ENCODE measurements at regions not wholly inside any gene's neighbourhood (a gene's known extent, or its start where the extent isn't known, plus 50 kb on each side); places are given as distances from the start of the nearest gene placed in this dataset.

DNA sequence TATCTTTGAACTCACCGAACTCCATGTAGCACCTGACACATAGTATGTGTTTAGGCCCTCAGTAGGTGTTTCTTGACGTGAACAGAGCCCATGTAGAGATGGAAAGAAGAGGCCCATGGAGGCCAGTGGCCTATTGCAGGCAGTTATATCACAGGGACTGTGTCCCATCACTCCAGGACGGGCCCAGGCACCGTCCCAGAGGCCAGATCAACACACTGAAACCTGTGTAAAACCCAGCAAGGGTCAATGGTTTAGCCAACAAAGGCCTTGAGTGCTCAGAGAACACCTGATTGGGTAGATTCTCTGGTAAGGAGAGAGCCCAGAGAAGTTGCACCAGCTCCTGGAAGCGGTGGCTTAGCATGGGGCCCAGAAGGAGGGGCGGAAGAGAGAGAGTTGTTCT, 82.8 kb downstream of the INHBB start:
- H3K79me2 ChIP-seq (ENCODE audit: control insufficient read depth, insufficient read depth, low read length): no peaks in the 10 kb centered on the region
- no peak for TF ChIP-seq EZH2 (IDR thresholded peaks at IDR 0.05; ENCODE audit: low read length, missing control alignments)
- TF ChIP-seq, protein P1, sequence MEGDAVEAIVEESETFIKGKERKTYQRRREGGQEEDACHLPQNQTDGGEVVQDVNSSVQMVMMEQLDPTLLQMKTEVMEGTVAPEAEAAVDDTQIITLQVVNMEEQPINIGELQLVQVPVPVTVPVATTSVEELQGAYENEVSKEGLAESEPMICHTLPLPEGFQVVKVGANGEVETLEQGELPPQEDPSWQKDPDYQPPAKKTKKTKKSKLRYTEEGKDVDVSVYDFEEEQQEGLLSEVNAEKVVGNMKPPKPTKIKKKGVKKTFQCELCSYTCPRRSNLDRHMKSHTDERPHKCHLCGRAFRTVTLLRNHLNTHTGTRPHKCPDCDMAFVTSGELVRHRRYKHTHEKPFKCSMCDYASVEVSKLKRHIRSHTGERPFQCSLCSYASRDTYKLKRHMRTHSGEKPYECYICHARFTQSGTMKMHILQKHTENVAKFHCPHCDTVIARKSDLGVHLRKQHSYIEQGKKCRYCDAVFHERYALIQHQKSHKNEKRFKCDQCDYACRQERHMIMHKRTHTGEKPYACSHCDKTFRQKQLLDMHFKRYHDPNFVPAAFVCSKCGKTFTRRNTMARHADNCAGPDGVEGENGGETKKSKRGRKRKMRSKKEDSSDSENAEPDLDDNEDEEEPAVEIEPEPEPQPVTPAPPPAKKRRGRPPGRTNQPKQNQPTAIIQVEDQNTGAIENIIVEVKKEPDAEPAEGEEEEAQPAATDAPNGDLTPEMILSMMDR (conservative IDR thresholded peaks at IDR 0.05 in 1 of 2, IDR thresholded peaks at IDR 0.05 in 1 of 2; ENCODE audit: low read depth in 1 of 2, low read length in 2 of 2): no peak
- H3K4me3 ChIP-seq (replicated peaks in 1 of 4; ENCODE audit: control extremely low read depth in 1 of 4, insufficient read depth in 1 of 4, low read depth in 3 of 4, low read length in 4 of 4): no peak overlapping the region
- no peaks in the 10 kb centered on the region for H4K20me1 ChIP-seq (ENCODE audit: control insufficient read depth, extremely low read depth, insufficient read depth, low read length)
- H3K9ac ChIP-seq (ENCODE audit: insufficient read depth, low read length): no peak overlapping the region
- no peaks in the 10 kb centered on the region for H3K9me3 ChIP-seq (ENCODE audit: control insufficient read depth, insufficient read depth, low read depth, low read length)
- H3K27me3 ChIP-seq (ENCODE audit: control insufficient read depth, insufficient read depth, low read length): peaks cover 8% of the 10 kb centered on the region
- H3K4me2 ChIP-seq (ENCODE audit: extremely low read depth, insufficient read depth, low read length): no peak overlapping the region
- H3K36me3 ChIP-seq (ENCODE audit: control insufficient read depth, insufficient read depth, low read length): no peaks in the 10 kb centered on the region
- H3K4me1 ChIP-seq (ENCODE audit: control insufficient read depth, extremely low read depth, insufficient read depth, low read length): no peaks in the 10 kb centered on the region
- H3K27ac ChIP-seq (ENCODE audit: insufficient read depth, low read length): no peak overlapping the region
- DNase-seq (ENCODE audit: low read depth in 2 of 2): no peak
- H2AFZ ChIP-seq (ENCODE audit: low read length): no peak overlapping the region

DNA sequence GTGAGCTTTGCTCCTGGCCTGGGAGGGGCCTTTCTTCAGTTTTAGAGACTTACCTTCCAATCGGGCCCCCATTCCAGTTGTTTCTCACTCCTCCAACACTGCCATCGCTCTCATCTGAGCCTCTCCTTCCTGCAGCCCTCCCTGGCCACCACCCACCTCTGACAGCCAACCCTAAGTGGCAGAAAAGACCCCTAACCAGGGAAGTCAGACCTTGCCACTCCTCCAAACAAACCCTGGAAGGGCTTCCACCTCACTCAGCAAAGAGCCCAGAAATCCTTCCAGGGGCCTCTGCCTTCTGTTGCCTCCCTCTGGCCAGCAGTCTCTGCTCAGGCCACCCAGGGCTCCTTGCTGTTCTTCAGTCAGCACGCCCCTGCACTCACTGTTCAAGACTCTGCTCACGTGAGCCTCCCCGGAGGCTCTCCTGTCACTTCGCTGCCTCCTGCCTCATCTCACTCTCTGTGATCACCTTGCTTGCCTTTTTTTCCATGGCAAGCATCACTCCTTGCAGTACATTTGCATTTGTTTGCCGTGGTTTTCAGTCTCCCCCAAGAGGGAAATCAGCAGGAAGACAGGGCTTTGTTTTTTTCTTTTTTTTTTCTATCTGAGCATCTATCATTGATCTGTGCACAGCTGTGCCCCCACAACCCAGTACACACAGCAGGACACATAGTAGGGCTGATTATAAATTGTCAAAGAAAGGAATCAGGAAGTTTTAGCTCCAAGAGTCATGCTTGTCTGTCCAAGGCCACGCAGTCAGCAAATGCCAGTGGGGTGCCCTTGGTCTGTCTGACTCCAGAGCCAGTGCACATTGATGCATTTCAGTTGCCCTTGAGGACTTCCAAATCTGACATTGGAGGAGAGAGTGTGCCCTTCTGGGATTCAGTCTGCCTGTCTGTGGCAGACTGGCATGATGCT, 83.9 kb downstream of the INHBB start:
- no peaks in the 10 kb centered on the region for H4K20me1 ChIP-seq (ENCODE audit: control insufficient read depth, extremely low read depth, insufficient read depth, low read length)
- H2AFZ ChIP-seq (ENCODE audit: low read length): no peak overlapping the region
- no peaks in the 10 kb centered on the region for H3K36me3 ChIP-seq (ENCODE audit: control insufficient read depth, insufficient read depth, low read length)
- TF ChIP-seq, protein P1 (conservative IDR thresholded peaks at IDR 0.05 in 1 of 2, IDR thresholded peaks at IDR 0.05 in 1 of 2; ENCODE audit: low read depth in 1 of 2, low read length in 2 of 2): no peak
- no peak for TF ChIP-seq EZH2 (IDR thresholded peaks at IDR 0.05; ENCODE audit: low read length, missing control alignments)
- no peaks in the 10 kb centered on the region for H3K9me3 ChIP-seq (ENCODE audit: control insufficient read depth, insufficient read depth, low read depth, low read length)
- no peak overlapping the region for H3K27ac ChIP-seq (ENCODE audit: insufficient read depth, low read length)
- no peaks in the 10 kb centered on the region for H3K79me2 ChIP-seq (ENCODE audit: control insufficient read depth, insufficient read depth, low read length)
- no peak overlapping the region for H3K4me2 ChIP-seq (ENCODE audit: extremely low read depth, insufficient read depth, low read length)
- DNase-seq (ENCODE audit: low read depth in 2 of 2): no peak
- no peaks in the 10 kb centered on the region for H3K4me1 ChIP-seq (ENCODE audit: control insufficient read depth, extremely low read depth, insufficient read depth, low read length)
- no peak overlapping the region for H3K9ac ChIP-seq (ENCODE audit: insufficient read depth, low read length)
- no peak overlapping the region for H3K4me3 ChIP-seq (replicated peaks in 1 of 4; ENCODE audit: control extremely low read depth in 1 of 4, insufficient read depth in 1 of 4, low read depth in 3 of 4, low read length in 4 of 4)
- peaks cover under 1% of the 10 kb centered on the region for H3K27me3 ChIP-seq (ENCODE audit: control insufficient read depth, insufficient read depth, low read length)

DNA sequence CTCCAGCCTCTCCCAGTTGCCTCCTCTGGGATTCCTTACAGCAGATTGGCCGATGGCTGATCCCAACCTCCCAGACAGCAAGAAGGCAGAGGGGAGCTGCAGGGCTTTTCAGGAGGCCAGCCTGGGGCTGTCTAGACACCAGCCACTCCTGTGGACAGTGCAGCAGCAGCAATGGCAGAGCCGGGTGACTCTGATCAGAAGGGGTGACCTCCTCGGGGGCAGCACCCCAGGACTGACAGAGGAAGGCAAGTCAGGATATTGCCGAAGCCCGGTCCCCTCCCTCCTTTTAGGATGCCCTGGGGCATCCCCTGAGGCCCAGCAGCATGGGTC, 84.5 kb downstream of the INHBB start:
- DNase-seq (ENCODE audit: low read depth in 2 of 2): no peak
- H2AFZ ChIP-seq (ENCODE audit: low read length): no peak overlapping the region
- no peaks in the 10 kb centered on the region for H3K9me3 ChIP-seq (ENCODE audit: control insufficient read depth, insufficient read depth, low read depth, low read length)
- no peak overlapping the region for H3K9ac ChIP-seq (ENCODE audit: insufficient read depth, low read length)
- H3K4me1 ChIP-seq (ENCODE audit: control insufficient read depth, extremely low read depth, insufficient read depth, low read length): no peaks in the 10 kb centered on the region
- TF ChIP-seq, protein P1 (conservative IDR thresholded peaks at IDR 0.05 in 1 of 2, IDR thresholded peaks at IDR 0.05 in 1 of 2; ENCODE audit: low read depth in 1 of 2, low read length in 2 of 2): no peak
- no peak for TF ChIP-seq EZH2 (IDR thresholded peaks at IDR 0.05; ENCODE audit: low read length, missing control alignments)
- peaks cover 5% of the 10 kb centered on the region for H3K27me3 ChIP-seq (ENCODE audit: control insufficient read depth, insufficient read depth, low read length)
- no peak overlapping the region for H3K27ac ChIP-seq (ENCODE audit: insufficient read depth, low read length)
- H3K36me3 ChIP-seq (ENCODE audit: control insufficient read depth, insufficient read depth, low read length): no peaks in the 10 kb centered on the region
- no peaks in the 10 kb centered on the region for H4K20me1 ChIP-seq (ENCODE audit: control insufficient read depth, extremely low read depth, insufficient read depth, low read length)
- no peaks in the 10 kb centered on the region for H3K79me2 ChIP-seq (ENCODE audit: control insufficient read depth, insufficient read depth, low read length)
- H3K4me2 ChIP-seq (ENCODE audit: extremely low read depth, insufficient read depth, low read length): no peak overlapping the region
- H3K4me3 ChIP-seq (replicated peaks in 1 of 4; ENCODE audit: control extremely low read depth in 1 of 4, insufficient read depth in 1 of 4, low read depth in 3 of 4, low read length in 4 of 4): no peak overlapping the region
